BLaER1 (cell line): ENCODE measurements at regions not wholly inside any gene's neighbourhood (a gene's known extent, or its start where the extent isn't known, plus 50 kb on each side); places are given as distances from the start of the nearest gene placed in this dataset.

Experiments
- H3K27ac ChIP-seq: shearing (Covaris generic); formaldehyde crosslinking; 2 replicates; pipeline ENCODE4 v1.8.1; 2022
- H3K27me3 ChIP-seq: shearing (Covaris generic); formaldehyde crosslinking; 2 replicates; pipeline ENCODE4 v1.8.1; 2022
- H3K36me3 ChIP-seq: shearing (Covaris generic); formaldehyde crosslinking; 2 replicates; pipeline ENCODE4 v1.8.1; 2022
- H3K4me1 ChIP-seq: shearing (Covaris generic); formaldehyde crosslinking; 2 replicates; pipeline ENCODE4 v1.8.1; 2022
- H3K4me2 ChIP-seq: shearing (Covaris generic); formaldehyde crosslinking; 2 replicates; pipeline ENCODE4 v1.8.1; 2022
- H3K4me3 ChIP-seq: shearing (Covaris generic); formaldehyde crosslinking; 2 replicates; pipeline ENCODE4 v1.8.1; 2022
- H3K9ac ChIP-seq: shearing (Covaris generic); formaldehyde crosslinking; 2 replicates; pipeline ENCODE4 v1.8.1; 2022
- H3K9me3 ChIP-seq: shearing (Covaris generic); formaldehyde crosslinking; 2 replicates; pipeline ENCODE4 v1.8.1; 2022
- H4K20me1 ChIP-seq: shearing (Covaris generic); formaldehyde crosslinking; 2 replicates; pipeline ENCODE4 v1.8.1; 2022
- Cebpa-rat ChIP-seq: shearing (Covaris generic); IDR thresholded peaks from 2 replicates; pipeline ENCODE4 v1.8.1; 2022

- H3K9ac ChIP-seq: no peak overlapping the region
- H3K4me2 ChIP-seq: peak overlapping the region; percentile 99; the same call in 1 of the 2 replicates
- peaks cover 30% of the 10 kb centered on the region for H3K27me3 ChIP-seq
- H4K20me1 ChIP-seq: peaks cover 16% of the 10 kb centered on the region; the same call in 1 of the 2 replicates
- TF ChIP-seq Cebpa-rat: no peak
- H3K36me3 ChIP-seq: no peaks in the 10 kb centered on the region
- H3K4me1 ChIP-seq: peaks cover 40% of the 10 kb centered on the region
- H3K9me3 ChIP-seq: no peaks in the 10 kb centered on the region
- H3K27ac ChIP-seq: no peak overlapping the region
- H3K4me3 ChIP-seq: no peak overlapping the region
Observed at GRCh38 chr18:55777666-55778304, 189.8 kb upstream of the TCF4 start.

- H3K4me1 ChIP-seq: peaks cover 34% of the 10 kb centered on the region
Observed at GRCh38 chr18:55775972-55776371, 188.0 kb upstream of the TCF4 start.

DNA sequence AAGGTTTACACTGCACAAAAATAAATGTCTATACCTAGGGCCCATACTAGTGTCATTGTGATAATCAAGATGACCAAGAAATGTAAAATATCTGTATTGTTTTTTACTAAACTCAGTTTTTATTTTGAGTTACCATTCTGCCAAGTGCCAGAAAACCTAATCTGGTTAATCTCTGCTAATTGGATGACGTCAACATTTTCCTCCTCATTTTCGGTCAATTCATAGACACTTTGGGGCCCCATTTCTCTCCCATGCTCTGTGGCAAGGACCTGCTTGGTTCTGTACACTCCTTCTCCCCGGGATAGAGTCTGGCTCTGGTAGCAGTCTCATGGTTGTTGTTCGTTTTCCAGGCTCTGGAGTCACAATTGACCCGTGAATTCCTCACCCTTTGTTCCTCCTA lies 186.5 kb upstream of the TCF4 start:
- Histone ChIP-seq H3K4me3 (no peak overlapping the region), H3K9me3 (no peaks in the 10 kb centered on the region), H3K27ac (no peak overlapping the region), H3K36me3 (no peaks in the 10 kb centered on the region), H3K4me1 (peaks cover 19% of the 10 kb centered on the region), H3K27me3 (peaks cover 11% of the 10 kb centered on the region), H3K4me2 (no peak overlapping the region), H3K9ac (no peak overlapping the region), H4K20me1 (peaks cover 6% of the 10 kb centered on the region; the same call in 1 of the 2 replicates)
- TF ChIP-seq Cebpa-rat: no peak

More at GRCh38 chr18:55775972-55776371, 188.0 kb upstream of the TCF4 start:
- no peak overlapping the region for H3K4me2 ChIP-seq
- no peak overlapping the region for H3K9ac ChIP-seq
- H3K36me3 ChIP-seq: no peaks in the 10 kb centered on the region
- H3K4me3 ChIP-seq: no peak overlapping the region
- no peak overlapping the region for H3K27ac ChIP-seq
- no peak for TF ChIP-seq Cebpa-rat
- no peaks in the 10 kb centered on the region for H3K9me3 ChIP-seq
- peaks cover 15% of the 10 kb centered on the region; the same call in 1 of the 2 replicates for H4K20me1 ChIP-seq
- H3K27me3 ChIP-seq: peaks cover 26% of the 10 kb centered on the region

DNA sequence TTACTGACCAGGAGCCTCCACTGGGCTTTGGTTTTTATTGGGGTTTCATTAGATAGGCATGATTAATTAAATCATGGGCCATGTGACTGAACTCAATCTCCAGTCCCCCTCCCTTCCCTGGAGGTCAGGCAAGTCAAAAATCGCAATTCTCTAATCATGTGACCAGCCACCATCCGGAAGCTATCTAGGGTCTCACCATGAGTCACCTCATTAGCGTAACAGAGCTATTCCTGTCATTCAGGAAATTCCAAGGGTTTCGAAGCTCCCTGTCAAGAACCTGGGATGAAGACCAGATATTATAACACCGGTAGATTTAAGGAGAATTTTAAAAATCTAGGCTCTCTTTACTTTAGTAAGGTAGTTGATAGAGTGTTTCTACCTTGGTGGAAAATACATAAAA lies 180.3 kb upstream of the TCF4 start:
- H3K4me2 ChIP-seq: no peak overlapping the region
- H3K9me3 ChIP-seq: no peaks in the 10 kb centered on the region

DNA sequence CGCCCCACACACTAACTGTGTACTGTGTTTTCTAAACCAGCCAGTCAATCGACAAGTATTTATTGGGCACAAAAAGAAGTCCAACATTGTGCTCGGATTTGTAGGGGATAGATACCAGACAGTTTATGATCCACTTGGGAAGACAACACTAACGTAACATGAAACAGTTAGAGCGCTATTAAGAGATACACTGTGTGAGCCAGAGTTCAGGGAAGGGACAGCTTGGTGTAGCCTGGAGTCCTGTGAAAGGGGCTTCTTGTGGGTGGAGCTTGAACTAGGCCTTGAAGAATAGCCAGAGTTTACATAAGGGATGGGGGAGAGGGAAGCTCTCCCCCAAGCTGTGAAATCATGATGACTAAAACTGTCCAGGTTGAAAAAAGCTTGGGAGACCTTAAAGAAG lies 176.4 kb upstream of the TCF4 start:
- H3K9me3 ChIP-seq: no peaks in the 10 kb centered on the region
- no peaks in the 10 kb centered on the region for H3K27me3 ChIP-seq
- H4K20me1 ChIP-seq: no peaks in the 10 kb centered on the region
- no peak overlapping the region for H3K4me3 ChIP-seq
- peaks cover 36% of the 10 kb centered on the region for H3K4me1 ChIP-seq
- no peak overlapping the region for H3K27ac ChIP-seq
- H3K4me2 ChIP-seq: peak overlapping the region; percentile 53
- H3K9ac ChIP-seq: no peak overlapping the region
- H3K36me3 ChIP-seq: no peaks in the 10 kb centered on the region
- no peak for TF ChIP-seq Cebpa-rat

More for the DNA sequence above, 180.3 kb upstream of the TCF4 start:
- Histone ChIP-seq H4K20me1 (no peaks in the 10 kb centered on the region), H3K9ac (no peak overlapping the region), H3K27ac (no peak overlapping the region), H3K4me1 (peaks cover 21% of the 10 kb centered on the region), H3K27me3 (no peaks in the 10 kb centered on the region), H3K36me3 (no peaks in the 10 kb centered on the region), H3K4me3 (no peak overlapping the region)
- TF ChIP-seq Cebpa-rat: no peak

DNA sequence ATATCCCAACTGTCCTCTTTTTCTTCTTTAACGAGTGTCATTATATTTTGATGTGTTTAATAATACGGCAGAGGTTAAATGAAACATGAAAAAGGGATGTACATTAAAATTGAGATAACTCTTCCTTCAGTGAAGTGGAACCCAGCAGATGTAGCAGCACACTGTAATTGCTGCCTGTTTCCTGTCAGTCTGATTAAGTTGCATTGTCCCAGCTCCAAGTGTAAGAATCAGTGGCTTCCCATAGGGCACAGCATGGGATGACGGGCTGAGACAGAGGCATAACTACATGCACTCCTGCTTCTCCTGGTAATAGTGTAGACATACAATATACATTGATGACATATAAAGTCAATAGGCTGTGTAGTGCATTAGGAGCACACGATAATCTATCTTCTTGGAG lies 175.8 kb upstream of the TCF4 start:
- Histone ChIP-seq H3K4me1 (peaks cover 42% of the 10 kb centered on the region), H4K20me1 (no peaks in the 10 kb centered on the region), H3K9ac (no peak overlapping the region), H3K27ac (no peak overlapping the region), H3K36me3 (no peaks in the 10 kb centered on the region), H3K4me3 (no peak overlapping the region), H3K9me3 (no peaks in the 10 kb centered on the region), H3K4me2 (peak overlapping the region; percentile 53), H3K27me3 (no peaks in the 10 kb centered on the region)
- no peak for TF ChIP-seq Cebpa-rat

GRCh38 chr18:55763298-55763697 lies 175.3 kb upstream of the TCF4 start:
- Histone ChIP-seq H3K27me3 (no peaks in the 10 kb centered on the region), H3K9me3 (no peaks in the 10 kb centered on the region), H3K36me3 (no peaks in the 10 kb centered on the region), H4K20me1 (no peaks in the 10 kb centered on the region), H3K4me3 (no peak overlapping the region), H3K4me1 (peaks cover 43% of the 10 kb centered on the region), H3K9ac (no peak overlapping the region), H3K27ac (no peak overlapping the region), H3K4me2 (peak overlapping the region; percentile 53)
- no peak for TF ChIP-seq Cebpa-rat

DNA sequence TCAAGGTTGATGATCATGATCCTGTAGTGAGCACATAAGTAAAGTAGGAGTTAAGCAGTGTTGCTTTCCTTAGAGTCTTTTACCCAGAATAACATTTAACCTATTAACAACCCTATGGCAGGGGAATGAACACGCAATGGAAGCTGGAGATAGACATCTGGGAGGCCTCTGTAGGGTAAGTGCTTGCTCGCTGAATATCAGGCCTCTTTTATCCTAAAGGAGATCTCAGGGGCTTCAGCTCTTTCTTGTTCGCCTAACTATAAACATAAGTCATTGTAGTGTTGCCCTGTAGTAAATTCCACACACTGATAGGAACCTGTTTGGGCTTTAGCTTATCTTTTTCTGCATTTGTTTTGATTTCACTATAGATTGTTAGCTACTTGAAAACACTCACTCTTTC lies 174.4 kb upstream of the TCF4 start:
- Histone ChIP-seq H3K4me1 (peaks cover 43% of the 10 kb centered on the region), H3K4me2 (no peak overlapping the region), H3K27ac (no peak overlapping the region), H3K4me3 (no peak overlapping the region), H3K27me3 (no peaks in the 10 kb centered on the region), H3K36me3 (no peaks in the 10 kb centered on the region), H3K9me3 (no peaks in the 10 kb centered on the region), H3K9ac (no peak overlapping the region), H4K20me1 (no peaks in the 10 kb centered on the region)
- no peak for TF ChIP-seq Cebpa-rat

GRCh38 chr18:55753643-55754263 lies 165.8 kb upstream of the TCF4 start:
- H3K27ac ChIP-seq: no peak overlapping the region
- no peak overlapping the region for H3K4me3 ChIP-seq
- no peak overlapping the region for H3K9ac ChIP-seq
- H3K36me3 ChIP-seq: no peaks in the 10 kb centered on the region
- TF ChIP-seq Cebpa-rat: no peak
- H4K20me1 ChIP-seq: no peaks in the 10 kb centered on the region
- H3K4me1 ChIP-seq: peaks cover under 1% of the 10 kb centered on the region; the same call in 1 of the 2 replicates
- no peak overlapping the region for H3K4me2 ChIP-seq
- no peaks in the 10 kb centered on the region for H3K9me3 ChIP-seq
- no peaks in the 10 kb centered on the region for H3K27me3 ChIP-seq

DNA sequence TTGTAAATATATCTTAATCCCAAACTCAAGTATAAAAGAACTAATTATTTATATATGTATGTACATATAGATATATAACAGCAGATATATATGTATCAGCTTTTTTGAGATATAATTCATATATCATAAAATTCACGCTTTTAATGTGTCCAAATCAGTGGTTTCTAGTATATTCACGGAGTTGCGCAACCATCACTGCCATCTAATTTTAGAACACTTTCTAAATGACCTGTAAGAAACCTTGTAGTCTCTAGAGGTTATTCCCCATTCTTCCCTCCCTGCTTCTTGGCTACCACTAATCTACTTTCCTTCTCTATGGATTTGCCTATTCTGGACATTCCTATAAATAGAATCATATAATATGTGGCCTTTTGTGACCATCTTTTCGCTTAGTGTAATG lies 163.5 kb upstream of the TCF4 start:
- H3K4me3 ChIP-seq: no peak overlapping the region
- H3K36me3 ChIP-seq: no peaks in the 10 kb centered on the region
- peak; percentile 88; the same call in 1 of the 2 replicates for TF ChIP-seq Cebpa-rat
- no peak overlapping the region for H3K9ac ChIP-seq
- H4K20me1 ChIP-seq: no peaks in the 10 kb centered on the region
- no peaks in the 10 kb centered on the region for H3K9me3 ChIP-seq
- no peak overlapping the region for H3K4me2 ChIP-seq
- H3K27ac ChIP-seq: no peak overlapping the region
- no peaks in the 10 kb centered on the region for H3K27me3 ChIP-seq
- no peaks in the 10 kb centered on the region for H3K4me1 ChIP-seq
